GM10266 (cell line): ENCODE measurements at regions not wholly inside any gene's neighbourhood (a gene's known extent, or its start where the extent isn't known, plus 50 kb on each side); places are given as distances from the start of the nearest gene placed in this dataset.

ENCODE experiments used
- DNase-seq: peaks from one replicate; pipeline ENCODE4 v3.0.0; 2012; ENCODE audit errors: extremely low spot score
- CTCF ChIP-seq: IDR thresholded peaks from 2 replicates; pipeline ENCODE4 v1.5.1; 2012; ENCODE audit warnings: mild to moderate bottlenecking, low read depth; ENCODE audit not compliant: control insufficient read depth, insufficient read depth; ENCODE audit errors: missing control alignments

- DNase-seq, result no peak
- TF ChIP-seq CTCF, result no peak
Measured at GRCh38 chr13:47178090-47178950, 281.5 kb upstream of the HTR2A start.

DNA sequence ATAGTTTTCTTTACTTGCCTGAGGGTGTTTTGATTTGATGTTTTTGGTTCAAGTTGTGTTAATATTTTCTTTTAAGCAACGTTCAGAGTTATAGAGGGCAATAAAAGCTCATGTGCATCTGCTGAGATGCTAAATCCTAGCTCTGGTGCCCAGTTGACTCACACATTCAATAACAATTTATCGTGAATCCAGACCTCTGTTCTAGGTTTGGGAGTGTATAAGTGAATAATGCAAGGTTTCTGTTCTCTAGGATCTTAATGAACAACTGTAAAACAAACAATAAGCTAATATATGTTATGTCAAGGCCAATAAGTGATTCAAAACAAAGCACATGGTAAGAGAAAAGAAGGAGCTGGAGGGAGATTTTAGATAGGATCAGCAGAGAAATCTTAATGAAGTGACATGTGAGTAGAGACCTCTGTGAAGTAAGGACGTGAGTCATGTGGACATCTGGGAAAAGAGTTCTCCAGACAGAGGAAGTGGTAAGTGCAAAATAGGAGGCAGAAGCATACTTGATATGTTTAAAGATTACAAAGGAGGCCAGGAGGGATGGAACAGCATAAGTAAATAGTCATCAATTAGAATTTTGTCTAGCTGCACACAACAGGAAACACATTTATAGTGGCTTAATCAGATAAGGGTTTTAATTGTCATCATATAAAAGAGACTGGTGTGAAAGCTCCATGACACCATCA, 278.5 kb upstream of the HTR2A start:
- no peak for TF ChIP-seq CTCF
- DNase-seq, result no peak

DNA sequence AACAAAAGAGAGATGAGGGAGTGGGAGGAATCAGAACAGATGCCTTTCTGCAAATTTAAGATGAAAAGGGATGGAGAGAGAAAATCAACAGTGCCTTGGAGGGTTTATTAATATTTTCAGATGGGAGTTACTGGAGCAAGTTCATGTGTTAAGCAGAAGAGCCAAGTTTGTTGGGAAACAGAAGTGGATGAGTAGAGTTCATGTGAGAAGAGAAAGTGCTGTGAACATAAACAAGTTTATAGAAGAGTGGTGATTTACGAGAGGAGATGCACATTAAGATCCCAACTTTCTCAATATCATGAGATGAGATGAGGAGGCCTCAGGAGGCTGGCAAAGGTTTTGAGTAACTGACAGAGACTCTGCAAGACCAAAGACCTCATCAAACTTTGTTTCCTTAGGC, 274.1 kb upstream of the HTR2A start:
- no peak for TF ChIP-seq CTCF
- DNase-seq, result no peak

GRCh38 chr13:47168618-47169017, 271.8 kb upstream of the HTR2A start:
- no peak for TF ChIP-seq CTCF
- DNase-seq, result no peak

DNA sequence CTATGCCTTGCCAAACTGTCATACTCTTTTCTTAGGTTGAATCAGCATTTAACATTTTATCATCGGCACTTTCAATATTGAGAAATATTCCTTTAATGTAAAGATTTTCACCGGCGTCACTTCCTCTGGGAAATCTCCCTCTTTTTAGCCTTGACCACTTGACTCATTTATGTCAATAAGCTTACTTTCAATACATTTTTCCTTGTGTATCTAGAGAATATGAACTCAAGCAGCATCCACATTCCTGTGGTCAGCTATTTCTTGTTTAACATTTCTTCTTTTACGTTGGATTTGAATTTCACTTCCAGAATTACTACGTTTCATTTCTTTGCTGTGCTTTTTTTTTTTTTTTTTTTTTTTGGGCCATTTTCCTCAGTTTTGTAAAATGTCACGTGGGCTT, 271.2 kb upstream of the HTR2A start:
- no peak for DNase-seq
- TF ChIP-seq CTCF, result no peak

GRCh38 chr13:47166336-47166735, 269.5 kb upstream of the HTR2A start:
- no peak for TF ChIP-seq CTCF
- DNase-seq, result no peak
